Liver (tissue), 3 donors: ENCODE measurements at regions not wholly inside any gene's neighbourhood (a gene's known extent, or its start where the extent isn't known, plus 50 kb on each side); places are given as distances from the start of the nearest gene placed in this dataset.

Experiments
- FOXA1 ChIP-seq: IDR thresholded peaks from 2 replicates; pipeline ENCODE4 v1.6.1; 2016; ENCODE audit warnings: antibody characterized with exemption
- HNF4G ChIP-seq: IDR thresholded peaks from 2 replicates; pipeline ENCODE4 v1.6.1; 2016; ENCODE audit warnings: antibody characterized with exemption
- JUND ChIP-seq, 2 donors: IDR thresholded peaks; 2 replicates each; pipeline ENCODE4 v1.6.1; 2016; ENCODE audit warnings: antibody characterized with exemption in 2 of 2
- SP1 ChIP-seq: IDR thresholded peaks from 2 replicates; pipeline ENCODE4 v1.6.1; 2018; ENCODE audit warnings: antibody characterized with exemption, mild to moderate bottlenecking
- TAF1 ChIP-seq: conservative IDR thresholded peaks from 2 replicates; pipeline ENCODE4 v1.6.1; 2016; ENCODE audit warnings: antibody characterized with exemption, mild to moderate bottlenecking
- TF ChIP-seq, protein P1 (sequence below): fragments of 150-350 bp; IDR thresholded peaks from 2 replicates; pipeline ENCODE4 v1.5.1; 2017; ENCODE audit warnings: improper control_type of control experiment, low read depth, low read length; ENCODE audit not compliant: missing input control
- TF ChIP-seq, protein P2 (sequence below): IDR thresholded peaks from 2 replicates; pipeline ENCODE4 v1.6.1; 2016; ENCODE audit warnings: antibody characterized with exemption, mild to moderate bottlenecking
- donor health status: healthy.
- donor health status: healthy.

DNA sequence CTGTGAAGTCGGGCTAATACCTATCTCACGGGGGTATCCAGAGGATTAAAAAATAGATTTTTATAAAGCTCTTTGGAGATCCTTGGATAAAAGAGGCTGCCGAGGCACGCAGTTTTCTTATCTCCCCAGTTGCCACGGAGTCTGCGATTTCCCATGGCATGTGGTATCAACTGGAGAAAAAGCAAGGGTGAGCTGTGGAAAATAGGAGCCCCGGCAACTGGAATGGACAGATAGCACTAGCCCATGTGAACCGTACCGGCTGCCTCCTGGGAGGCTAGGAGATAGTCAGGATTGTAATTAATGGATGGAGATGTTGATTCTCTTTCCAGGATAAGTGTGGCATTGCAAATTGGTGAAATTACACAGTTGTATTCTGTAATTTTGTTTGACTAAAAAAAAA, 407.6 kb upstream of the KCNH7 start:
- TF ChIP-seq SP1 = no peak
- no peak for TF ChIP-seq JUND (IDR thresholded peaks at IDR 0.05)
- TF ChIP-seq, protein P1, sequence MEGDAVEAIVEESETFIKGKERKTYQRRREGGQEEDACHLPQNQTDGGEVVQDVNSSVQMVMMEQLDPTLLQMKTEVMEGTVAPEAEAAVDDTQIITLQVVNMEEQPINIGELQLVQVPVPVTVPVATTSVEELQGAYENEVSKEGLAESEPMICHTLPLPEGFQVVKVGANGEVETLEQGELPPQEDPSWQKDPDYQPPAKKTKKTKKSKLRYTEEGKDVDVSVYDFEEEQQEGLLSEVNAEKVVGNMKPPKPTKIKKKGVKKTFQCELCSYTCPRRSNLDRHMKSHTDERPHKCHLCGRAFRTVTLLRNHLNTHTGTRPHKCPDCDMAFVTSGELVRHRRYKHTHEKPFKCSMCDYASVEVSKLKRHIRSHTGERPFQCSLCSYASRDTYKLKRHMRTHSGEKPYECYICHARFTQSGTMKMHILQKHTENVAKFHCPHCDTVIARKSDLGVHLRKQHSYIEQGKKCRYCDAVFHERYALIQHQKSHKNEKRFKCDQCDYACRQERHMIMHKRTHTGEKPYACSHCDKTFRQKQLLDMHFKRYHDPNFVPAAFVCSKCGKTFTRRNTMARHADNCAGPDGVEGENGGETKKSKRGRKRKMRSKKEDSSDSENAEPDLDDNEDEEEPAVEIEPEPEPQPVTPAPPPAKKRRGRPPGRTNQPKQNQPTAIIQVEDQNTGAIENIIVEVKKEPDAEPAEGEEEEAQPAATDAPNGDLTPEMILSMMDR = no peak
- TF ChIP-seq TAF1 = no peak
- TF ChIP-seq HNF4G = no peak
- no peak for TF ChIP-seq FOXA1
- TF ChIP-seq, protein P2, sequence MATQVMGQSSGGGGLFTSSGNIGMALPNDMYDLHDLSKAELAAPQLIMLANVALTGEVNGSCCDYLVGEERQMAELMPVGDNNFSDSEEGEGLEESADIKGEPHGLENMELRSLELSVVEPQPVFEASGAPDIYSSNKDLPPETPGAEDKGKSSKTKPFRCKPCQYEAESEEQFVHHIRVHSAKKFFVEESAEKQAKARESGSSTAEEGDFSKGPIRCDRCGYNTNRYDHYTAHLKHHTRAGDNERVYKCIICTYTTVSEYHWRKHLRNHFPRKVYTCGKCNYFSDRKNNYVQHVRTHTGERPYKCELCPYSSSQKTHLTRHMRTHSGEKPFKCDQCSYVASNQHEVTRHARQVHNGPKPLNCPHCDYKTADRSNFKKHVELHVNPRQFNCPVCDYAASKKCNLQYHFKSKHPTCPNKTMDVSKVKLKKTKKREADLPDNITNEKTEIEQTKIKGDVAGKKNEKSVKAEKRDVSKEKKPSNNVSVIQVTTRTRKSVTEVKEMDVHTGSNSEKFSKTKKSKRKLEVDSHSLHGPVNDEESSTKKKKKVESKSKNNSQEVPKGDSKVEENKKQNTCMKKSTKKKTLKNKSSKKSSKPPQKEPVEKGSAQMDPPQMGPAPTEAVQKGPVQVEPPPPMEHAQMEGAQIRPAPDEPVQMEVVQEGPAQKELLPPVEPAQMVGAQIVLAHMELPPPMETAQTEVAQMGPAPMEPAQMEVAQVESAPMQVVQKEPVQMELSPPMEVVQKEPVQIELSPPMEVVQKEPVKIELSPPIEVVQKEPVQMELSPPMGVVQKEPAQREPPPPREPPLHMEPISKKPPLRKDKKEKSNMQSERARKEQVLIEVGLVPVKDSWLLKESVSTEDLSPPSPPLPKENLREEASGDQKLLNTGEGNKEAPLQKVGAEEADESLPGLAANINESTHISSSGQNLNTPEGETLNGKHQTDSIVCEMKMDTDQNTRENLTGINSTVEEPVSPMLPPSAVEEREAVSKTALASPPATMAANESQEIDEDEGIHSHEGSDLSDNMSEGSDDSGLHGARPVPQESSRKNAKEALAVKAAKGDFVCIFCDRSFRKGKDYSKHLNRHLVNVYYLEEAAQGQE = no peak
